ENCODE measurements at regions not wholly inside any gene's neighbourhood (a gene's known extent, or its start where the extent isn't known, plus 50 kb on each side); places are given as distances from the start of the nearest gene placed in this dataset.

GRCh38 chr7:12770227-12770975 is 83.0 kb downstream of the ARL4A start:
- Mint-ChIP-seq H3K27ac (ENCODE audit: unreplicated experiment) (no peak overlapping the region), H3K27me3 (ENCODE audit: unreplicated experiment) (no peaks in the 10 kb centered on the region), H3K9me3 (ENCODE audit: low read depth, unreplicated experiment) (peaks cover 9% of the 10 kb centered on the region), H3K36me3 (ENCODE audit: insufficient read depth, unreplicated experiment) (no peaks in the 10 kb centered on the region), H3K4me3 (ENCODE audit: low read depth, unreplicated experiment) (no peak overlapping the region), H3K4me1 (ENCODE audit: low read depth, unreplicated experiment) (peaks cover 20% of the 10 kb centered on the region)
- no peak for DNase-seq
- no TSS peak for BruUV-seq (replicated peaks)
- intact Hi-C loops (cut with micrococcal nuclease; ENCODE audit: unreplicated experiment) = no loop called here
- no peak for TF ChIP-seq CTCF (IDR thresholded peaks at IDR 0.05; ENCODE audit: unreplicated experiment)
- CTCF ChIA-PET = interaction anchor here (1.3 to 1.5 kb wide), 2 partner anchors 30 to 84 kb away, joined by 3 read pairs; no protein-coding TSS in a partner anchor

GRCh38 chr7:12771378-12771877 is 84.0 kb downstream of the ARL4A start:
- peak; percentile 35 for DNase-seq
- peak overlapping the region; percentile 51 for H3K4me3 Mint-ChIP-seq (ENCODE audit: low read depth, unreplicated experiment)
- H3K27ac Mint-ChIP-seq (ENCODE audit: unreplicated experiment) = no peak overlapping the region

GRCh38 chr7:12772768-12773167 is 85.3 kb downstream of the ARL4A start:
- no peak overlapping the region for H3K4me3 Mint-ChIP-seq (ENCODE audit: low read depth, unreplicated experiment)
- peaks cover 9% of the 10 kb centered on the region for H3K9me3 Mint-ChIP-seq (ENCODE audit: low read depth, unreplicated experiment)
- no peak overlapping the region for H3K27ac Mint-ChIP-seq (ENCODE audit: unreplicated experiment)
- peaks cover 20% of the 10 kb centered on the region for H3K4me1 Mint-ChIP-seq (ENCODE audit: low read depth, unreplicated experiment)
- no peak for TF ChIP-seq CTCF (IDR thresholded peaks at IDR 0.05; ENCODE audit: unreplicated experiment)
- CTCF ChIA-PET = no interaction called here
- BruUV-seq (replicated peaks) = no TSS peak
- H3K36me3 Mint-ChIP-seq (ENCODE audit: insufficient read depth, unreplicated experiment) = no peaks in the 10 kb centered on the region
- no peaks in the 10 kb centered on the region for H3K27me3 Mint-ChIP-seq (ENCODE audit: unreplicated experiment)
- intact Hi-C loops (cut with micrococcal nuclease; ENCODE audit: unreplicated experiment) = no loop called here
- DNase-seq = no peak

More at GRCh38 chr7:12771378-12771877, 84.0 kb downstream of the ARL4A start:
- CTCF ChIA-PET = interaction anchor here (1.0 to 1.5 kb wide), 3 partner anchors 29 to 92 kb away, joined by 3 read pairs; no protein-coding TSS in a partner anchor
- H3K9me3 Mint-ChIP-seq (ENCODE audit: low read depth, unreplicated experiment) = peaks cover 9% of the 10 kb centered on the region
- intact Hi-C loops (cut with micrococcal nuclease; ENCODE audit: unreplicated experiment) = no loop called here
- H3K36me3 Mint-ChIP-seq (ENCODE audit: insufficient read depth, unreplicated experiment) = no peaks in the 10 kb centered on the region
- TF ChIP-seq CTCF (IDR thresholded peaks at IDR 0.05; ENCODE audit: unreplicated experiment) = no peak
- peaks cover 20% of the 10 kb centered on the region for H3K4me1 Mint-ChIP-seq (ENCODE audit: low read depth, unreplicated experiment)
- no peaks in the 10 kb centered on the region for H3K27me3 Mint-ChIP-seq (ENCODE audit: unreplicated experiment)
- BruUV-seq (replicated peaks) = no TSS peak

GRCh38 chr7:12777257-12777656 is 89.8 kb downstream of the ARL4A start:
- Mint-ChIP-seq H3K36me3 (ENCODE audit: insufficient read depth, unreplicated experiment) (no peaks in the 10 kb centered on the region), H3K27me3 (ENCODE audit: unreplicated experiment) (no peaks in the 10 kb centered on the region), H3K4me1 (ENCODE audit: low read depth, unreplicated experiment) (no peaks in the 10 kb centered on the region), H3K4me3 (ENCODE audit: low read depth, unreplicated experiment) (no peak overlapping the region), H3K9me3 (ENCODE audit: low read depth, unreplicated experiment) (peaks cover 7% of the 10 kb centered on the region), H3K27ac (ENCODE audit: unreplicated experiment) (no peak overlapping the region)
- intact Hi-C loops (cut with micrococcal nuclease; ENCODE audit: unreplicated experiment) = no loop called here
- CTCF ChIA-PET = no interaction called here
- no peak for TF ChIP-seq CTCF (IDR thresholded peaks at IDR 0.05; ENCODE audit: unreplicated experiment)
- no peak for DNase-seq
- no TSS peak for BruUV-seq (replicated peaks)
